OCI-LY1 (cell line): ENCODE measurements at regions not wholly inside any gene's neighbourhood (a gene's known extent, or its start where the extent isn't known, plus 50 kb on each side); places are given as distances from the start of the nearest gene placed in this dataset.

Experiments used
- H2AFZ ChIP-seq: fragments of 200-600 bp; sonication (generic), shearing (Covaris generic); 2 replicates; pipeline ENCODE4 v1.6.0; 2014; ENCODE audit warnings: antibody characterized with exemption, mild to moderate bottlenecking, low read length
- H3F3A ChIP-seq: fragments of 200-600 bp; sonication (generic), shearing (Covaris generic); 2 replicates; pipeline ENCODE4 v1.6.0; 2014; ENCODE audit warnings: mild to moderate bottlenecking, antibody characterized with exemption, low read length, moderate library complexity; ENCODE audit not compliant: insufficient read depth
- H3K27ac ChIP-seq: fragments of 200-600 bp; sonication (generic); 2 replicates; pipeline ENCODE4 v1.5.1; 2014; ENCODE audit warnings: low read length, mixed run types, mild to moderate bottlenecking, low read depth; ENCODE audit not compliant: poor library complexity, severe bottlenecking
- H3K27me3 ChIP-seq: fragments of 200-600 bp; sonication (generic); 2 replicates; pipeline ENCODE4 v1.6.0; 2014; ENCODE audit warnings: antibody characterized with exemption, mild to moderate bottlenecking, low read length, moderate library complexity; ENCODE audit not compliant: insufficient read depth
- H3K36me3 ChIP-seq: fragments of 200-600 bp; sonication (generic); 2 replicates; pipeline ENCODE4 v1.6.1; 2014; ENCODE audit warnings: mild to moderate bottlenecking, antibody characterized with exemption, low read length, moderate library complexity, mixed read lengths; ENCODE audit not compliant: insufficient read depth
- H3K4me1 ChIP-seq: fragments of 200-600 bp; sonication (generic); 2 replicates; pipeline ENCODE4 v1.5.1; 2014; ENCODE audit warnings: mild to moderate bottlenecking, low read length, moderate library complexity; ENCODE audit not compliant: insufficient read depth, severe bottlenecking
- H3K4me2 ChIP-seq: fragments of 200-600 bp; sonication (generic), shearing (Covaris generic); 2 replicates; pipeline ENCODE4 v1.6.1; 2014; ENCODE audit warnings: low read length
- H3K4me3 ChIP-seq: fragments of 200-600 bp; sonication (generic); 2 replicates; pipeline ENCODE4 v1.5.1; 2014; ENCODE audit warnings: low read length, low read depth, mild to moderate bottlenecking, mixed read lengths; ENCODE audit not compliant: poor library complexity, severe bottlenecking
- H3K79me2 ChIP-seq: fragments of 200-600 bp; shearing (Covaris generic); 2 replicates; pipeline ENCODE4 v1.6.1; 2016; ENCODE audit warnings: mixed run types, low read length, mixed read lengths; ENCODE audit not compliant: insufficient read depth
- H3K9ac ChIP-seq: fragments of 200-600 bp; sonication (generic), shearing (Covaris generic); 2 replicates; pipeline ENCODE4 v1.6.1; 2014; ENCODE audit warnings: mild to moderate bottlenecking, low read length, mixed read lengths
- H3K9me2 ChIP-seq: fragments of 200-600 bp; sonication (generic), shearing (Covaris generic); 2 replicates; pipeline ENCODE4 v1.6.1; 2014; ENCODE audit warnings: low read depth, mild to moderate bottlenecking, low read length, mixed read lengths
- H3K9me3 ChIP-seq: fragments of 200-600 bp; shearing (Covaris generic); 2 replicates; pipeline ENCODE4 v1.6.1; 2014; ENCODE audit warnings: low read length, mixed read lengths
- H4K20me1 ChIP-seq: fragments of 200-600 bp; sonication (generic), shearing (Covaris generic); 2 replicates; pipeline ENCODE4 v1.6.0; 2016; ENCODE audit warnings: mild to moderate bottlenecking, low read length; ENCODE audit not compliant: insufficient read depth
- EZH2 ChIP-seq: fragments of 200-600 bp; sonication (generic), shearing (Covaris generic); IDR thresholded peaks from 2 replicates; pipeline ENCODE4 v1.8.0; 2017; ENCODE audit warnings: borderline replicate concordance, mixed run types, mild to moderate bottlenecking, antibody characterized with exemption, low read length, moderate library complexity, mixed read lengths
- TF ChIP-seq, protein P1 (sequence below): fragments of 200-600 bp; sonication (generic), shearing (Covaris generic); IDR thresholded peaks from 2 replicates; pipeline ENCODE4 v1.5.1; 2017; ENCODE audit warnings: mild to moderate bottlenecking, antibody characterized with exemption, low read length, moderate library complexity, mixed read lengths

- no peaks in the 10 kb centered on the region for H3K27me3 ChIP-seq
- H3F3A ChIP-seq, result no peaks in the 10 kb centered on the region
- no peak overlapping the region for H3K4me3 ChIP-seq
- H4K20me1 ChIP-seq, result no peaks in the 10 kb centered on the region
- no peaks in the 10 kb centered on the region for H3K36me3 ChIP-seq
- TF ChIP-seq, protein P1, sequence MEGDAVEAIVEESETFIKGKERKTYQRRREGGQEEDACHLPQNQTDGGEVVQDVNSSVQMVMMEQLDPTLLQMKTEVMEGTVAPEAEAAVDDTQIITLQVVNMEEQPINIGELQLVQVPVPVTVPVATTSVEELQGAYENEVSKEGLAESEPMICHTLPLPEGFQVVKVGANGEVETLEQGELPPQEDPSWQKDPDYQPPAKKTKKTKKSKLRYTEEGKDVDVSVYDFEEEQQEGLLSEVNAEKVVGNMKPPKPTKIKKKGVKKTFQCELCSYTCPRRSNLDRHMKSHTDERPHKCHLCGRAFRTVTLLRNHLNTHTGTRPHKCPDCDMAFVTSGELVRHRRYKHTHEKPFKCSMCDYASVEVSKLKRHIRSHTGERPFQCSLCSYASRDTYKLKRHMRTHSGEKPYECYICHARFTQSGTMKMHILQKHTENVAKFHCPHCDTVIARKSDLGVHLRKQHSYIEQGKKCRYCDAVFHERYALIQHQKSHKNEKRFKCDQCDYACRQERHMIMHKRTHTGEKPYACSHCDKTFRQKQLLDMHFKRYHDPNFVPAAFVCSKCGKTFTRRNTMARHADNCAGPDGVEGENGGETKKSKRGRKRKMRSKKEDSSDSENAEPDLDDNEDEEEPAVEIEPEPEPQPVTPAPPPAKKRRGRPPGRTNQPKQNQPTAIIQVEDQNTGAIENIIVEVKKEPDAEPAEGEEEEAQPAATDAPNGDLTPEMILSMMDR, result no peak
- TF ChIP-seq EZH2, result no peak
- H3K27ac ChIP-seq, result no peak overlapping the region
- no peaks in the 10 kb centered on the region for H3K79me2 ChIP-seq
- H3K9me3 ChIP-seq, result no peaks in the 10 kb centered on the region
- no peak overlapping the region for H2AFZ ChIP-seq
- no peak overlapping the region for H3K9ac ChIP-seq
- no peaks in the 10 kb centered on the region for H3K4me1 ChIP-seq
- no peaks in the 10 kb centered on the region for H3K9me2 ChIP-seq
- no peak overlapping the region for H3K4me2 ChIP-seq
Observed at GRCh38 chr16:82421851-82422250, 204.9 kb upstream of the CDH13 start.

DNA sequence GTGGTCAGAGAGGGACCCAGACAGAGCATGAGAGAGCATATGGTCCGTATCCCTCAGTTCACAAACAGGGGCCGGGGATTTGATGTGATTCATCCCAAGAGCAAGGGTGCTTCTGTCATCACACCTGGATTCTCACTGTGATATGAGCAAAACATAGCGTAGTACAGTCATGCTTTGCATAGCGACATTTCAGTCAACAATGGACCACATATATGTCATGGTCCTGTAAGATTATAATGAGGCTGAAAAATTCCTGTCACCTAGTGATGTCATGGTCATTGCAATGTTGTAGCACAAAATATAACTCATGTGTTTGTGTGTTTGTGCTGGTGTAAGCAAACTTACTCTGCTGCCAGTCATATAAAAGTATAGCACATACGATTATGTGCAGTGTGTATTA, 207.4 kb upstream of the CDH13 start:
- H3K27ac ChIP-seq, result no peak overlapping the region
- H3K4me2 ChIP-seq, result no peak overlapping the region
- no peaks in the 10 kb centered on the region for H3K79me2 ChIP-seq
- H3K4me3 ChIP-seq, result no peak overlapping the region
- H3K36me3 ChIP-seq, result no peaks in the 10 kb centered on the region
- no peaks in the 10 kb centered on the region for H3K9me2 ChIP-seq
- H3K27me3 ChIP-seq, result no peaks in the 10 kb centered on the region
- no peak overlapping the region for H3K9ac ChIP-seq
- no peak overlapping the region for H2AFZ ChIP-seq
- TF ChIP-seq EZH2, result no peak
- TF ChIP-seq, protein P1, result no peak
- no peaks in the 10 kb centered on the region for H3K4me1 ChIP-seq
- no peaks in the 10 kb centered on the region for H4K20me1 ChIP-seq
- H3K9me3 ChIP-seq, result no peaks in the 10 kb centered on the region
- H3F3A ChIP-seq, result no peaks in the 10 kb centered on the region

- Histone ChIP-seq H3K9ac (no peak overlapping the region), H3K4me1 (no peaks in the 10 kb centered on the region), H2AFZ (no peak overlapping the region)
Observed at GRCh38 chr16:82414476-82414875, 212.3 kb upstream of the CDH13 start.

More at GRCh38 chr16:82414476-82414875, 212.3 kb upstream of the CDH13 start:
- H3K9me2 ChIP-seq, result no peaks in the 10 kb centered on the region
- H3K9me3 ChIP-seq, result no peaks in the 10 kb centered on the region
- no peak overlapping the region for H3K27ac ChIP-seq
- no peaks in the 10 kb centered on the region for H3F3A ChIP-seq
- no peaks in the 10 kb centered on the region for H3K36me3 ChIP-seq
- no peaks in the 10 kb centered on the region for H4K20me1 ChIP-seq
- no peak overlapping the region for H3K4me2 ChIP-seq
- no peak overlapping the region for H3K4me3 ChIP-seq
- H3K79me2 ChIP-seq, result no peaks in the 10 kb centered on the region
- no peaks in the 10 kb centered on the region for H3K27me3 ChIP-seq
- TF ChIP-seq, protein P1, result no peak
- no peak for TF ChIP-seq EZH2
